HG03439 (cell line): ENCODE measurements at regions not wholly inside any gene's neighbourhood (a gene's known extent, or its start where the extent isn't known, plus 50 kb on each side); places are given as distances from the start of the nearest gene placed in this dataset.
A peak's percentile ranks its signal among the peaks of the same experiment; 100 is the strongest.

ENCODE experiments used
- ATAC-seq: cut with Tn5 transposase; IDR thresholded peaks from one replicate; pipeline ENCODE4 v1.9.1; 2021; ENCODE audit warnings: mild to moderate bottlenecking, moderate library complexity; ENCODE audit not compliant: unreplicated experiment

GRCh38 chr18:29644276-29644675 lies 1398.3 kb downstream of the DSC3 start:
- ATAC-seq, result no peak

DNA sequence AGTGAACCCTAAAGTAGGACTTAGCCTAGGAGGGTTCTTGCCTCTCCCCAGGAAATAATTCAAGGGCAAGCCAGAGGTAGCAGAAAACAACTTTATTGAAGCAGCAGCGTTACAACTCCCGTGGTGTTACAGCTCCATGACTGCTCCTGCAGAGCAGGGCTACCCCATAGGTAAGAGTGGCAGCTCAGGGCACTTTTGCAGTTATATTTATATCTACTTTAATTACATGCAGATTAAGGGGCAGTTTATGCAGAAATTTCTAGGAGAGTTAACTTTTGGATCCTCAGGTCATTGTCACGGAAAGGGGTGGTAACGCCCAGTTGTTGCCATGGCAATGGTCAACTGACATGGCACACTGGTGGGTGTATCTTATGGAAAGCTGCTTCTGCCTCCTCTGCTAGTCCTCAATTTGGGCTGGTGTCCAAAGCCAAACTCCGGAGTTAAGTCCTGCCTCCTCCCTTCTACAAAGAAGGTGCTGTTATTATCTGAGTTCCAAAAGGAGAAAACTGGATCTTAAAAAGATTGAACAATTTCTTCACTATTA lies 1413.0 kb downstream of the DSC3 start:
- no peak for ATAC-seq

DNA sequence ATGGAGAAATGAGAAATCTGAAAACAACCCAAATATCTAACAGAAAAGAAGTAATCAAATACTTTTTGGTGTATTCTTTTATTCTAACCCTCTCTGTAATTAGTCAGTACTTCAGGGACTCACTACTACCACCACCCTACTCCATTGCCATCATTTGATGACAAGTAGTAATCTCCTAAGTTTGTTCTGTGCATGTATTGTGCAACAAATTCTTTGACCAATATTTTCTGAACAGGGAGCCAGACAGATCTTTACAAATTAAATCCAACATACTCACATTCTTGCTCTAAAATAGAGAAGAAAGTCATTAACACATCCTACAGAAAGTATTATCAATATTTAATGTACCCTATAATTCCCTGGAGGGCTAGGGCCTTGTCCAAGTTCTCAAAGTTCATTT lies 1416.4 kb downstream of the DSC3 start:
- ATAC-seq, result no peak

DNA sequence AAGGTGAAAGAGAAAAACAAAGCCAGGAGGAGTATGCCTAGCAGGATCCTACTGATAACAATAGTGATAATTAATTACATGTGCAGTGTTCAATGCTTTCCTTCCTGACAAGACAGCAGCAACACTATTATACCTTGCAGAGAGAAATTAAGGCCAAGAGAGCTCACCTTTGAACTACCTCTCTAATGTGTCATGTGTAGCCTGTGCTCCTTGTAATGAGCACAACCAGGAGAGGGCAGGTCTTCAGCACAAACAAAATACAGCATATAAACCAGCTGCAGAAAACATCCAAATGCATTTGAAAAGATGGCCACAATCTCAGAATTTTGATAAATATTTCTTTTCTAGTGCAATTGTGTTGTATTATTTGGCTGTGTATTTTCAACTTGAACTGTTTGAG lies 1425.7 kb downstream of the DSC3 start:
- ATAC-seq, result no peak

DNA sequence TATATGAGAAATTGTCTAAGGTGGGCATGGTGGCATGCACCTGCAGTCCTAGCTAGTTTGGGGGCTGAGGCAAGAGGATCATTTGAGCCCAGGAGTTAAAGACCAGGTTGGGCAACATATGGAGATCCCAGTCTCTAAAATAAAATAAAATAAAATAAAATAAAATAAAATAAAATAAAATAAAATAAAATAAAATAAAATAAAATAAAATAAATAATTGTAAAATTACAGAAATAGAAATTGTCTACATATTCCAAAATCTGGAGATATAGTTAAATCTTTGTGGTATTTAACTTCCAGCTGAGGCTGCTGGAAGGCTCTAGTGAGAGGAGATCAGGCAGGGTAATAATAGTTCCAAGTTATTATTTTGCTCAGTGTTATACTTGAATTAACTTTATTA lies 1432.1 kb upstream of the CDH2 start:
- no peak for ATAC-seq

GRCh38 chr18:29605365-29605764 lies 1428.4 kb upstream of the CDH2 start:
- no peak for ATAC-seq

DNA sequence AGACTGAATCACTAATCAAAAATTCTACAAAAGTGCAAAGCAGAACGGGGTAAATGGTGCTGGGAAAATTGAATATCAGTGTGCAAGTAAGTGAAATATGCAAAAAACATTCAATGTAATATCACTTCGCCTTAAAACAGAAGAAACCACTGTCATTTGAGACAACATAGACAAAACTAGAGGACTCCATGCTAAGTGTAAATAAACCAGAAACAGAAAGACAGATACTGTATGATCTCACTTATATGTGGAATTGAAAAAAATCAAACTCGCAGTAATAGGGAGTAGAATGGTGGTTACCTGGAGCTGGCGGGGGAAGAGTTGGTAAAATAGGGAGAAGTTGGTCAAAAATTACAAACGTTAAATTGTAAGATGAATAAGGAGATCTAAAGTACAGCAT lies 1420.0 kb upstream of the CDH2 start:
- ATAC-seq, result no peak

GRCh38 chr18:29594493-29594892 lies 1417.6 kb upstream of the CDH2 start:
- ATAC-seq, result no peak

DNA sequence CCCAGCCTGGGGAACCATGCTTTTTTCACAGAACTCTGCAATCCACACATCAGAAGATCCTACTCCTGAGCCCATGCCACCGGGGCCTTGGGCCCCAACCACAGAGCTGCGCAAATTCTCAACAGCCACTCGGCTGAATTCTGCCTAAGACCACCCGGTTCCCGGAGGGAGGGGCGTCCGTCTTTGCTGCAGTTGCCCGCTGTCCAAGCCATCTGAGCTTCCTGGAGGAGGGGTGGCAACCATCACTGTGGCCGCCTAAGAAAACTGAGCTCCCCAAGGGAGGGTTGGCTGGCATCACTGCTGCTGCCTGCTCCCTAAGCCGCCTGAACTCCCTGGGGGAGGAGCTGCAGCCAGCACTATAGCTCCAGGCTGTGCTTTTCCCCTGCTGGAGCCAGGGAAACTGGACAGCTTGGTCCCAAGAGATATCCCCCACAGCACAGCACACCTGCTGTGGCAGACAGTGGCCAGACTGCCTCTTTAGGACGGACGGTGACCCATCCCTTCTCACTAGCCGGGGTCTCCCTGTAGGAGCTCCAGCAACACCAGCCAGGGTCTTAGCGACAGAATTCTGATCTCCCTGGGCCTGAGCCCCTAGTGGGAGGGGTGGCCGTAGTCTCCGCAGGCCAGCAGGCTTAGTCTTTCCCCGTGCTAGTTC lies 1411.6 kb upstream of the CDH2 start:
- ATAC-seq, result no peak

- no peak for ATAC-seq
Measured at GRCh38 chr18:29586210-29586609, 1409.3 kb upstream of the CDH2 start.

GRCh38 chr18:29560270-29560669 lies 1383.3 kb upstream of the CDH2 start:
- peak; percentile 84 for ATAC-seq

DNA sequence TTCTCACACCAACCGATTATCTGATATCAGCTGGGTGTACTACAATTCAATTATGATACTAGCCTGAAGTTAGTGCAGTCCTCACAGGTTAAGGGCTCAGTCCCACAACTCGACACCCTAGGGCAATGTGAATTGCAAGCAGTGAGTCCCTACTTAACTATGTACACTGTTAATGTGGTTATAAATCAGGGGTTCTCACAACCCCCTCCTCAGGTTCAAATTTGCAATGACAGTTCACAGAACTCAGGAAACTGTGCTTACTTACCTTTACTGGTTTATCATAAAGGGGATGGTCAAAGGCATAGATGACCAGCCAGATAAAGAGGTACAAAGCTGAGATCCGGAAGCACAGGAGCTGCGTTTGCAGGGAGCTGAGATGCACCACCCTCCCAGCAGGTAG lies 1379.1 kb upstream of the CDH2 start:
- ATAC-seq, result no peak

- no peak for ATAC-seq
Measured at GRCh38 chr18:29549759-29550158, 1372.8 kb upstream of the CDH2 start.

DNA sequence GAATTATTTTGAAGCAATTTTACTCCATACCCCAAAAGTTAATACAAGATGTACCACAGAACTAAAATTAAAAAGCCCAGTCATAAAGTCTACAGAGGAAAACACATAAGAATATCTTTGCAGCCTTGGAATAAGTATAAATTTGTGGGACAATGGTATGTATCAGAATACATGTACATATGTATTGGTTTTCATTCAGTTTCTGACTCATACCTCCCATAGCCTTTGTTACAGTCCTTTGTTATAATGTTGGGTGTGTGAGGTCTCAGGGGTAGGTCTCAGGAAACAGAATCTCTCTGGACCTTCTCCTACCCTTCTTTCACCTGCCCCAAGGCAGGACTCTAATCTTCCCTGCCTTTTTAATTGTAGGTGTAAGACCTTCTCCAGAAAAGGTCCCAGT lies 1370.7 kb upstream of the CDH2 start:
- ATAC-seq, result no peak

- no peak for ATAC-seq
Measured at GRCh38 chr18:29540548-29540947, 1363.6 kb upstream of the CDH2 start.

DNA sequence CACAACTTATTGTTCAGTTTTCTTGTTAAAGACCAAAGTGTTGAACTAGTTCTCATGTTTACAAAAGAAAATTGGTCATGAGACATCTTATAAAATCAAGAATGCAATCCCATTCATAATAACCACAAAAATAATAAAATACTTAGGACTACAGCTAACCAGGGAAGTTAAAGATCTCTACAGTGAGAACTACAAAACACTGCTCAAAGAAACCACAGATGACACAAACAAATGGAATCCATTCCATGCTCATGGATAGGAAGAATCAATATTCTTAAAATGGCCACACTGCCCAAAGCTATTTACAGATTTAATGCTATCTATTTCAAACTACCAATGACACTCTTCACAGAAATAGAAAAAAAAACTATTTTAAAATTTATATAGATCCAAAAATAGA lies 1354.8 kb upstream of the CDH2 start:
- ATAC-seq, result no peak

DNA sequence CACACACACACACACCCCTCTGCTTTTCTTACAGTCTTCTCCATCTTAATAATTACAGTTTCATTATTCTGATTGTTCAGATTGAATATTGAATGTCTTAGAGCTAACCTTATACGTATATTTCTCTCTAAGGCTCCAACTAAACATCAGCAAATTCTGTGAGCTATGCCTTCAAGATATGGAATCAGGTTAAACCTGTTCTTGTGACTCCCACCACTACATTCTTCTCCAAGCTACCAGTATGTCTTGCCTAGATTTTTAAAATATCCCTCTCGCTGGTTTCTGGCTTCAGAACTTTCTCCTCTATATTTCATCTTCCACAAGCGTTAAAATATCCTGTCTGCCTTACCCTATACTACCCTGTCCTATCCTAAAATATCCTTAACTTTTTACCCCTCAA lies 1346.4 kb upstream of the CDH2 start:
- ATAC-seq, result no peak

DNA sequence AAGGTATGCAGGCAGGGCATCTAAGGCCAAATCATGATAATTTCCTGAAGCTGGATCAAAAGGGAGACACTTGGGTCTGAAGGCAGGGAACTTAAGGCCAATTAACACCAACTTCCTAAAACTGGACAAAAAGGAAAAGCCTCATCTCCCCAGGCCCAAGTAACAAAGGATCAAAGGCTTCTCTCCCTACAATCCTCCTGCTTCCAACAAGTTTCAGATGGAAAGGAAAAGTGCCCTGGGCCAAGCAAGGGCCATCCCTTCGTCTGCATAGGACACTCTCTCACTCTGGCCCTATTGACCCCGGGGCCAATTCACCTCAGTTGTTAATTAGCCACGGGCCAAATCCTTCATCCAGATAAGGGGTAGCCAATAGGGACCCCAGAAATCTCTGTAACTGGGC lies 1335.8 kb upstream of the CDH2 start:
- no peak for ATAC-seq

GRCh38 chr18:29512203-29512602 lies 1335.3 kb upstream of the CDH2 start:
- ATAC-seq, result no peak

- ATAC-seq, result no peak
Measured at GRCh38 chr18:29501952-29502351, 1325.0 kb upstream of the CDH2 start.

- ATAC-seq, result no peak
Measured at GRCh38 chr18:29496152-29496680, 1319.3 kb upstream of the CDH2 start.

DNA sequence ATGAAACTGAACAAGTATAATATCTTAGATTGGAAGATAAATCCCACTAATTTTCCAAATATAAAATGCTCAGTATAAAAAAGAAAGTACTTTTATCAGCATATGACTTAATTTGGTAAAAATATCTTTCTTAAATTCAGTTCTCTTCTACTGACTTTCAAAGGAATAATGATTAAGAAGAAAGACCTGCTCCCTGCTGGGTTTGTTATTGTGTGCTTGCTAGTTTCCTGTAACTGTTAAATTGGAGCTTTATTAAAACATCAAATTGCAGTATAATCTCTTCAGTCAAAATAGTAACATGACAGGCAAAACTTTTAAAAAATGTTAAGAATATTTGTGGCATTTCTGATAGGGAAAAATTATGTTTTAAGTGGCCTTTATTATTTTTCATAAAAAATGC lies 1317.4 kb upstream of the CDH2 start:
- no peak for ATAC-seq

DNA sequence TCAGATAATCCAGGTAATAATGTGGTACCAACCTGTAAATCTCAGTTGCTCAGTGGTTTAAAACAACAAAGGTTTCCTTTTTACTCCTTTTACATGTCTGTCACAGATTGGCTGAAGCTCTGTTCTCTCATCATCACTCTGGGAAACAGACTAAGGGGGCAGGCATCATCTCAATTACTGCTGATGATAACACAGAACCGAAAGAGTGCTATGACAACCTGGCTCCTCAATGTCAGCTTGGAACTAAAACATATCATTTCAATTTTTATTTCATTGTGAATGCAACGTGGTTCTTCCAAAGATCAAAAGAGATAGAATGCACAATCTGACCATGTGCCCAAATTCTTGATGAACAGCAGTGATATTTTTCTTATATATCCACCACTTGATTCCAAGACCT lies 1315.0 kb upstream of the CDH2 start:
- ATAC-seq, result no peak
